ENCODE measurements at regions not wholly inside any gene's neighbourhood (a gene's known extent, or its start where the extent isn't known, plus 50 kb on each side); places are given as distances from the start of the nearest gene placed in this dataset.

GRCh38 chr2:65518751-65519150 lies 86.4 kb upstream of the SPRED2 start:
- no peak for TF ChIP-seq CTCF (conservative IDR thresholded peaks at IDR 0.05)
- TF ChIP-seq ZFX (IDR thresholded peaks at IDR 0.05): no peak
- H3K27ac ChIP-seq: no peak overlapping the region

- TF ChIP-seq ZFX (IDR thresholded peaks at IDR 0.05): no peak
- TF ChIP-seq CTCF (conservative IDR thresholded peaks at IDR 0.05): no peak
- no peak overlapping the region for H3K27ac ChIP-seq
Observed at GRCh38 chr2:65514555-65515195, 82.3 kb upstream of the SPRED2 start.

GRCh38 chr2:65512783-65513182 lies 80.4 kb upstream of the SPRED2 start:
- H3K27ac ChIP-seq: no peak overlapping the region
- no peak for TF ChIP-seq ZFX (IDR thresholded peaks at IDR 0.05)

- H3K27ac ChIP-seq: no peak overlapping the region
- TF ChIP-seq CTCF (conservative IDR thresholded peaks at IDR 0.05) (no peak), ZFX (IDR thresholded peaks at IDR 0.05) (no peak)
Observed at GRCh38 chr2:65511306-65511705, 78.9 kb upstream of the SPRED2 start.

GRCh38 chr2:65508225-65508624 lies 75.8 kb upstream of the SPRED2 start:
- TF ChIP-seq ZFX (IDR thresholded peaks at IDR 0.05) (no peak), CTCF (conservative IDR thresholded peaks at IDR 0.05) (no peak)
- H3K27ac ChIP-seq: no peak overlapping the region

GRCh38 chr2:65507102-65508069 lies 75.0 kb upstream of the SPRED2 start:
- no peak for TF ChIP-seq ZFX (IDR thresholded peaks at IDR 0.05)
- no peak overlapping the region for H3K27ac ChIP-seq

- TF ChIP-seq ZFX (IDR thresholded peaks at IDR 0.05): no peak
- TF ChIP-seq CTCF (conservative IDR thresholded peaks at IDR 0.05): no peak
- peak overlapping the region; percentile 30; the same call in 1 of the 2 replicates for H3K27ac ChIP-seq
Observed at GRCh38 chr2:65504814-65505697, 72.7 kb upstream of the SPRED2 start.

- no peak for TF ChIP-seq CTCF (conservative IDR thresholded peaks at IDR 0.05)
- no peak for TF ChIP-seq ZFX (IDR thresholded peaks at IDR 0.05)
Observed at GRCh38 chr2:65504201-65504600, 71.8 kb upstream of the SPRED2 start.

More at GRCh38 chr2:65504201-65504600, 71.8 kb upstream of the SPRED2 start:
- no peak overlapping the region for H3K27ac ChIP-seq

Measured in C4-2B (cell line).